ENCODE measurements at regions not wholly inside any gene's neighbourhood (a gene's known extent, or its start where the extent isn't known, plus 50 kb on each side); places are given as distances from the start of the nearest gene placed in this dataset.
A peak's percentile ranks its signal among the peaks of the same experiment; 100 is the strongest.

DNA sequence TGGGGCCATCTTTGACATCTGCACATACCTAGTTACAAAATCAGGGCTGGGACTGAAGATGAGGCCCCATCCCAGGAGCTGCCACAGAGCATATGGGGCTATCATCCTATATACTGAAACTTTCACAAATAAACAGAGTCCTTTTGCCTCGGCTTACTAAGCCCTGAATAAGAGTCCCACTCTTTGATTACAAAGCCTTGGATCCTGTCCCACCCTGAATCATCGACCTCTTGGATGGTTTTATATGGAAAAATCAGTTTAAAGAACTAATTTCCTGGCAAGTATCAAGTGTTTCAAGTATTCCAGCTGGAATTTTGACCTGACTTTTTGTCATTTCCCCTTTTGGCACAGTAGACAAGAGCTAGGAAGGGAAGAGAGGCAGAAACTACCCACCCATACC is 331.3 kb upstream of the FRG2C start:
- no peaks in the 10 kb centered on the region for H3K9me3 ChIP-seq
- peaks cover 0 to 7% of the 10 kb centered on the region in 2 donors for H3K27me3 ChIP-seq
- H3K27ac ChIP-seq = no peak overlapping the region
- TF ChIP-seq, protein P1, sequence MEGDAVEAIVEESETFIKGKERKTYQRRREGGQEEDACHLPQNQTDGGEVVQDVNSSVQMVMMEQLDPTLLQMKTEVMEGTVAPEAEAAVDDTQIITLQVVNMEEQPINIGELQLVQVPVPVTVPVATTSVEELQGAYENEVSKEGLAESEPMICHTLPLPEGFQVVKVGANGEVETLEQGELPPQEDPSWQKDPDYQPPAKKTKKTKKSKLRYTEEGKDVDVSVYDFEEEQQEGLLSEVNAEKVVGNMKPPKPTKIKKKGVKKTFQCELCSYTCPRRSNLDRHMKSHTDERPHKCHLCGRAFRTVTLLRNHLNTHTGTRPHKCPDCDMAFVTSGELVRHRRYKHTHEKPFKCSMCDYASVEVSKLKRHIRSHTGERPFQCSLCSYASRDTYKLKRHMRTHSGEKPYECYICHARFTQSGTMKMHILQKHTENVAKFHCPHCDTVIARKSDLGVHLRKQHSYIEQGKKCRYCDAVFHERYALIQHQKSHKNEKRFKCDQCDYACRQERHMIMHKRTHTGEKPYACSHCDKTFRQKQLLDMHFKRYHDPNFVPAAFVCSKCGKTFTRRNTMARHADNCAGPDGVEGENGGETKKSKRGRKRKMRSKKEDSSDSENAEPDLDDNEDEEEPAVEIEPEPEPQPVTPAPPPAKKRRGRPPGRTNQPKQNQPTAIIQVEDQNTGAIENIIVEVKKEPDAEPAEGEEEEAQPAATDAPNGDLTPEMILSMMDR (IDR thresholded peaks at IDR 0.05) = no peak
- ATAC-seq (peak; percentile 56), DNase-seq (peak in 2 of 4 donors; percentile 57 to 81)
- intact Hi-C loops (cut with DNase I) = no loop called here
- H3K36me3 ChIP-seq = no peaks in the 10 kb centered on the region
- H3K4me1 ChIP-seq = no peaks in the 10 kb centered on the region
- H3K4me3 ChIP-seq = no peak overlapping the region

DNA sequence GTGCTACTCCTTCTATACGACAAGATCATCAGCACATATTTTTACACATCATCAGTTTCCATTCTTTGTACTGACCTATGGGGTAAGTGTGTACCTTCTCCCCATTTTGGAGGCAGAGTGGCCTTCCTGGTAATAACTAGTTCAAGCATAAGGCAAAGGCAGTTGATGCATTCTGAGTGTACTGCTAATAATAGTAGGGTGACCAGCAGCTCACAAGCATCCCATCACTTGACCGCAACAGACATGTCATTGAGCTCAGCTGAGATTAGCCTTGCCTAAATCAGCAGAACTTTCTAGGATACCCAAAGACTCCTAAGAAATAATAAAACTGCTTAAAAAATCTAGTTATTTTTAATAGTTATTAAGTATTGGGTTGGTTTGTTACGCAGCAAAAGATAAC is 329.8 kb upstream of the FRG2C start:
- Histone ChIP-seq H3K9me3 (no peaks in the 10 kb centered on the region), H3K27ac (no peak overlapping the region), H3K27me3 (no peaks in the 10 kb centered on the region), H3K4me1 (no peaks in the 10 kb centered on the region), H3K4me3 (no peak overlapping the region), H3K36me3 (no peaks in the 10 kb centered on the region)
- intact Hi-C loops (cut with DNase I) = no loop called here
- DNase-seq = no peak
- TF ChIP-seq, protein P1 (IDR thresholded peaks at IDR 0.05) = no peak
- no peak for ATAC-seq

DNA sequence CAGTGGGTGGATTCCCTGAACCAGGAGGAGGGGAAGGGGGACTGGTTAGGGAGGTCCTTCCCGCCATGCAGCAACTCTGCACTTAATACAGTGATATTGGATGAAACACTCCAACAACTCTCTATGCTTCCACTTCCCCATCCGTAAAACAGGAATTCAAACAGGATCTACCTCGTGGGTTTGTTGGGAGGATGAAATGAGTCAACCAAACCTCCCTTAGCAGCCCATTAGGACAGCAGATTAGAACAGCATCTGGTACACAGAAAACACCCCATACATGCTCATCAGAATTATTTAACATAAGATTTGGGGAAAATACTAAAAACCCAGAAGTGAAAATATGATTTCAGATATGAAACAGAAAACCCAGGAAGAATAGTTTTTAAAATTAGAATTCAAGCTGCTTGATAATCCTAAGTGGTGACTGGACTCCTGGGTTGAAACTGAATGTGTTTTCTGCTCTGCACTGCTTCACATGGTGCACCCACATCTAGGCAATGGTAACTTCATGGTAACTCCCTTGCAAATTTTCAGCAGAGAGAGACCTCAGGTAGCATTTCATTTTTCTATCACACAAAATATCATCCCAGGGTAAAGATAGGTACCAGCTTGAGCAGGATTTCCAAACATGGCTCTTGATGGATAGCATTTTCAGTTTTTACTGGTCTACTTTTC is 326.8 kb upstream of the FRG2C start:
- Histone ChIP-seq H3K9me3 (no peaks in the 10 kb centered on the region), H3K27me3 (no peaks in the 10 kb centered on the region), H3K4me1 (no peaks in the 10 kb centered on the region), H3K27ac (no peak overlapping the region), H3K36me3 (no peaks in the 10 kb centered on the region), H3K4me3 (no peak overlapping the region)
- intact Hi-C loops (cut with DNase I) = no loop called here
- DNase-seq (no peak), ATAC-seq (no peak)
- TF ChIP-seq, protein P1 (IDR thresholded peaks at IDR 0.05) = no peak

DNA sequence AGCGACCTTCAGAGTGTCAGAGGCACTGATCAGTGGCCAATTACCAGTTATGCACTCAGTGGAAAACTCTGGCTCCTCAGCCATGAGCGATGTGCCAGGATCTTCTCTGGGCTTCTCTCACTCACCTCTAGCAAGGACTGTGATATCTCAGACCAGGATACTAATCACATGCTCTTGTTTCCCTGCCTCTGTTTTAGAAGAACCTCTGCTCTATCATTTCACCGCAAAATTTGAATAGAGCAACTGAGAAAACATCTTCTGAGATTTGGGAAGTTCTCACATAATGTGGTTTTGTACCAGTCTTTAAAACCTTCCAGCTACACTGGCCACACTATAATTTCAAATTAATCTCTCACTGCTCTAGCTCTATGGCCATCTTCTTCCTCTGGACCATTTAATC is 325.8 kb upstream of the FRG2C start:
- DNase-seq (no peak), ATAC-seq (no peak)
- Histone ChIP-seq H3K4me1 (no peaks in the 10 kb centered on the region), H3K4me3 (no peak overlapping the region), H3K27ac (no peak overlapping the region), H3K36me3 (no peaks in the 10 kb centered on the region), H3K9me3 (no peaks in the 10 kb centered on the region), H3K27me3 (no peaks in the 10 kb centered on the region)
- TF ChIP-seq, protein P1 (IDR thresholded peaks at IDR 0.05) = no peak
- intact Hi-C loops (cut with DNase I) = no loop called here

DNA sequence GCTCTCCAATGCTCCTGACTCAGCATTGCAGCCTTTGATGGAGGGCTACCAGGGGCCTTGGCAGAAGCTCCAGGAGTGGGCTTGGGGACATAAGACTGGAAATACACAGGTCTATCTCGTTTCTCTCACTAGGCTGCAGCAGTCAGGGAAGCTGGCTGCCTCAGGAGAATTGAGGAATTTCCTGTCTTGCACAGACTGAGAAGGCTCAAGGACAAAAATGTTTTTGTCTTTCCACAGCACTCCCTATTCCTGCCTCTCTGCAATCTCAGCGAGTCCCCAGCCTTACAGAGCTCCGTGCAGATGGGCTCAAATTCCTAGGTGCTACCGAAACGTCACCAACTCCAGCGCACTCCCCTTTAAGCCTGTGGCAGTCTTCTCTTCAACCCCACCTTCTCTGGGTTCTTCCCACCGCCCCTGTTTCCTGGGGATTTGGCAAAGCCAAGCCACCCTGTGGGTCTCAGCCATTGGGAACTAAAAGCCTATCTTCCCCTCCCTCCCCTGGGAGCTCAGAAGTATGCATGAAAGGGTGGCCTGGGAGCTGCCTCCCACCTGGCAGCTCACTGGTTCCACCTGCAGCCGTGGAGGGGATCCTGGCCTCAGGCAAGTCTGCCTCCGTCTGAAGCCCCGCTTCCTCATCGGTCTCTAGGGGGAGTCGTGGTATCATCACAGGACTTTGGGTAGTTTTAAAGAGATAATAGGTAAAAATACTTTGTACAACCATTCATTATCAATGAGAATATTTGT is 322.6 kb upstream of the FRG2C start:
- no peak overlapping the region for H3K27ac ChIP-seq
- DNase-seq = no peak
- TF ChIP-seq, protein P1 (IDR thresholded peaks at IDR 0.05) = no peak
- no peaks in the 10 kb centered on the region for H3K27me3 ChIP-seq
- no peaks in the 10 kb centered on the region for H3K36me3 ChIP-seq
- no peaks in the 10 kb centered on the region for H3K4me1 ChIP-seq
- no peaks in the 10 kb centered on the region for H3K9me3 ChIP-seq
- H3K4me3 ChIP-seq = no peak overlapping the region
- ATAC-seq = no peak
- intact Hi-C loops (cut with DNase I) = no loop called here

All from left lung (tissue), 4 donors.